ENCODE measurements at regions not wholly inside any gene's neighbourhood (a gene's known extent, or its start where the extent isn't known, plus 50 kb on each side); places are given as distances from the start of the nearest gene placed in this dataset.
"Not testable (repeated sequence)": the region's sequence is repeated elsewhere in the genome, so short reads cannot be mapped to it uniquely, and the experiment has no call there.

DNA sequence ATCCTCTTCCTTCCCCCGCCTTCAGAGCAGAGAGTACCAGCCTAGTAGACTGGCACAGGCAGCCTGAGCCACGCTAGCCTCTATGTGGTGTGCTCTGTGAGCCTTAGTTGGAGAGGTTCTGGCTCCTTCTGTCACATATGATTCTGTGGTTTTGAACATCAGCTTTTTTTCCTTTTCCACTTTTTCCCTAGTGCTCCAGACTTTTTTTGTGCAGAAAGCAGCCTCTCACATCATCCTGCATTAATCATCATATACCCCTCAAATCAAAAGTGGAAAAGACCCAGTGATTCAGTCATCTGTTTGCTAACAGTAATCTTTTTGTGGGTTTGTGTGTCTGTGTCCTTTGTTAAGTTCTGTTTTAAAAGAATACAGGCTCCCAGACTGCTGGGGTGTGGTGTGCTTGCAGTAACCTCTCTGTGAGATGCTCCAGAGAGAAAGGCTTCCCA is 663.9 kb upstream of the RGMB start:
- peak in 1 of 2 donors; percentile 83 for DNase-seq (ENCODE audit: low read depth in 2 of 2)

DNA sequence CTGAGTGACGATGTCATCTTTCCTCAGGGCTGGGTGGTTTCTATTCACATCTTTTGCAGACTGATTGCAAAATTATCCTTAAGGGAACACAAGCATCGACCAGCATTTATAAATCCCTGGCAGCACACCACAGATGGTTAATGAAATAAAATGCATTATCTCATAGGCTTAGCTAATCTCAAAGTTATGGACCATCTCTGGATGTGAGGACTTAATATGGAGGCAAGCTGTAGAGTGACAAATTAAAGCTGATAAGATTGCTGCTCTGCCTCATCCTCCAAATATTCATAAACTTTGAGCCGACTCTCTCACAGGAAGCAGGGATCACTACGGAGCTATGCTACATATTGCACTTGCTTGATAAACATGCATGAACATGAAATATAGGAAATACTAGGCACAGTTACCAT is 663.2 kb upstream of the RGMB start:
- peak in 1 of 2 donors; percentile 77 for DNase-seq (ENCODE audit: low read depth in 2 of 2)

- DNase-seq (ENCODE audit: low read depth in 2 of 2): no peak
These were observed 662.7 kb upstream of the RGMB start for GRCh38 chr5:98110791-98111190.

DNA sequence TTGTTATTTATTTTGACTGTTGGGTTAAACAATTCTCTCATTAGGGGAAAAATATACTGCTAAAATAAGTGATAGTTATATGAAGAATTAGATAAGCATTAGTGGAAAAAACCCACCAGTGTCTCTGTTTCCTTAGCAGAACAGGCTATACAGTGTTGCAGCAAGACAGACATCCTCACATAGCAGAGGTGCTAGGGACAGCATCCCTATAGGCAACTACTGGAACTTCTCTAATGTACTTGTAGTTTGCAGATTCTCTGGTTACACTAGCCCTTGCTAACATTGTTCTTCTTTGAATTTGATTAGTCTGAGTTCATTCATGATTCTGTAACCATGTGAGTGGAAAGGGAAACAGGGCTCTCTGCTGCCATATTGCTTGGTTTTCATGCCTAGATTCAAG is 661.8 kb upstream of the RGMB start:
- DNase-seq (ENCODE audit: low read depth in 2 of 2): peak in 1 of 2 donors; percentile 28

DNA sequence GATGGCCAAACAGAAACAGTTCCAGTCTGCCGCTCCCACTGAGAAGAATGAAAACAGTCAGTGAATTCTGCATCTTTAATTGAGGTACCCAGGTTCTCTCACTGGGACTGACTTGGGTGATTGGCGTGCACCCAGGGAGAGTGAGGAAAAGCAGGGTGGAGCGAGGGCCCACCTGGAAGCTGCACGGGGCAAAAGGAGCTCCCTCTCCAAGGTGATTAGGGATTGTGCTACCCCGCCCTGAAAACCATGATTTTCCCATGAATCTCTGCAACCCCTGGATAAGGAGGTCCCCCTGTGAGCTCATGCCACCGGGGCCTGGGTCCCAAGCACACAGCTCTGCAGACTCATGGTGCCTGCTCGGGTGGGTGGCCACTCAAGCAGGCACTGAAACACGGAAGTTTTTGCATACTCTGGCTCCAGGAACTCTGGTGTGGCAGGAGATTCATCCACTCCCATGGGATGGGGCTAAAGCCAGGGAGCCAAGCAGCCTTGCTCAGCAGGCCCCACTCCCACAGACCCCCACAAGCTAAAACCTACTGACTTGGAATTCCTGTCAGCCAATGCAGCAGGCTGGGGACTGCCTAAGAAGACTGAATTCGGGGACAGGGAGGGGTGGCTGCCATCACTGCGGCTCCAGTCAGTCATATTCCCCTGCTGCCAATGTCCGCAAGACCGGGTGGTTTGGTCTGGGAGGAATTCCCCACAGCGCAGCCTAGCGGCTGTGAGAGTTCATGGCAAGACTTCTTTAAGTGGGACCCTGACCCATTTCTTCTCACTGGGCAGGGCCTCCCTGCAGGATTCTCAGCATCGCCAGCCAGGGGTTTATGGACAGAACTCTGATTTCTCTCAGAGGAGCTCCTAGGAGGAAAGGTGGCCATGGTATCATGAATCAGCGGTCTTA is 652.2 kb upstream of the RGMB start:
- no peak for DNase-seq (ENCODE audit: low read depth in 2 of 2)

DNA sequence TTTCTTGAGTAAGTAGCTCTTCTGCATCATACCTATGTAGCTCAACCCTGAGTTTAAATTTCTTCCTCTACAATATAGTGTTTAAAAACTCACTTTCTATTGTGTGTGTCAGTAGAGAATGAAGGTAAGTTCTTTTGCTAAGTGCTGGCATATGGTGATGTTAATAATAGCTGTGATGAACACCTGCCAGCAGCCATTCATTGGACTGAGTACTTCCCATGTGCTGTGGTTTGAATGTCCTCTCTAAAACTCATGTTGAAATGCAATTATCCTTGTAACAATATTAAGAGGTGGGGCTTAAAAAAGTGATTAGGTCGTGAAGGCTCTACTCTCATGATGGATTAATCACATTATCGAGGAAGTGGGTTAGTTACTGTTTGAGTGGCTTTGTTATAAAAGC is 645.2 kb upstream of the RGMB start:
- no peak for DNase-seq (ENCODE audit: low read depth in 2 of 2)

- DNase-seq (ENCODE audit: low read depth in 2 of 2): no peak
These were observed 644.6 kb upstream of the RGMB start for GRCh38 chr5:98128846-98129245.

DNA sequence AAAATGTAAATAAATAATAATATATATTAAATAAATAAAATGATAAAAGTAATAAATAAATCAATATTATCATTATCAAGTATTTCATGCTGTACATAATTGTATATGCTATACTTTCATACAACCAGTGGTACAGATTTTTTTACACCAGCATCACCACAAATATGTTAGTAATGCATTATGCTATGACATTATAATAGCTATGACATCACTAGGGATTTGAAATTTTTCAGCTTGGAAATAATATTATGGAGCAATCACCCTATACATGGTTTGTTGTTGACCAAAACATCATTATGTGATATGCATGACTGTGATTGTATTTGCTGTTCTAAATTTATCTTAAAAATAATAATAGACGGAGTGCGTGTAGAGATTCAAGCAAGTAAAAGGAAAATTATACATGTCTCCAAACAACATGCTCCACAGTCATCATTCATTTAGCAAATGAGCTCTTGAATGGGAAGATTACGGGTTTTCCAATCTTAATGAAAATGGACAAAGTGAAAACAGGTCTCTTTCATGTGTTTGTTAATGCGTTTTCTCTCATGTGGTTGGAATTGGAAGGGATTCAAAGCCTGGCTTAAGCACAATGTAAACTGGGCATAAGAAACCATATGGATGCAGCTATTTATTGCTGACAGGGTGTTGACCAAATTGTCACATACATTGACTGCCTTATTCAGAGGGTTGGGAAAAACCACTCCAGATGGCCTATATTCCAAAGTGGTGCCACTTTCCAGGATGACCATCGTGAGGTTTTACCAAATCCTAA is 643.0 kb upstream of the RGMB start:
- DNase-seq (ENCODE audit: low read depth in 2 of 2): no peak

- DNase-seq (ENCODE audit: low read depth in 2 of 2): no peak
These were observed 629.3 kb upstream of the RGMB start for GRCh38 chr5:98144116-98144515.

DNA sequence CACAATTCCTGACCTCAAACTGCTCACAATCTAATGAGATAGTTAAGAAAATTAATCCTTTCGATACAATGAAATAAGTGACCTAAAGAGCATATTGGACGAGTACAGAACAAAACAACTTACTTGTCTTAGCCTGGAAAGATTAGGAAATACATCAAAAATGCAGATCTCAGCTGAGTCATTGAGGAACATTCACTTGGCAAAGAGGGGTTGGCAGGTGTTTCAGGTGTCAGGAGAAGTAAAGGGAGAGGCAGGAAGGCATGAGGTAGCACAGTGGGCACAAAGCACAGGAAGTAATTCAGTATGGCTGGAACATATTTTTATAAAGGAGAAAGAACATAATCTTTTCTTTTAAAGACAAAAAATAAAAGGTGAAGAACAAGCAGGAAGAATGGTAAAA is 628.8 kb upstream of the RGMB start:
- no peak for DNase-seq (ENCODE audit: low read depth in 2 of 2)

DNA sequence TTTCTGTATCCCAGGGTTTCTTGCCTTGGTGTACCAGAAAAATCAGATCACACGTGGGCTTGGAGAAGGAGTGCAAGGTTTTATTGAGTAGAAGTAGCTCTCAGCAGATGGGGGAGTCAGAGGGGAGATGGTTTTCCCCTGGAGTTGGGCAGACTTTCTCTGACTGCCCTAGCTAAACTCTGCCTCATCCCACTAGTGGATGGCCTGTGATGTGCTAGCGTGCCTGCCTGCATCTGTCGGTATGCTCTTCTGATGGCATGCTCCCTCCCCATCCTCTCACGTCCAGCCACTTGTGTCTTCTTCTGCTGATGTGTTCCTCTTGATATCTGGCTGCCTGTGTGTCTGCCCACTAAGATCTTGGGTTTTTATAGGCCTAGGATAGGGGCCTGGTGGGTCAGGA is 616.1 kb upstream of the RGMB start:
- no peak for DNase-seq (ENCODE audit: low read depth in 2 of 2)

GRCh38 chr5:98158440-98158839 is 615.0 kb upstream of the RGMB start:
- no peak for DNase-seq (ENCODE audit: low read depth in 2 of 2)

GRCh38 chr5:98163796-98164493 is 609.5 kb upstream of the RGMB start:
- peak in 1 of 2 donors; percentile 38 for DNase-seq (ENCODE audit: low read depth in 2 of 2)

- peak in 1 of 2 donors; percentile 11 for DNase-seq (ENCODE audit: low read depth in 2 of 2)
These were observed 604.6 kb upstream of the RGMB start for GRCh38 chr5:98168871-98169270.

DNA sequence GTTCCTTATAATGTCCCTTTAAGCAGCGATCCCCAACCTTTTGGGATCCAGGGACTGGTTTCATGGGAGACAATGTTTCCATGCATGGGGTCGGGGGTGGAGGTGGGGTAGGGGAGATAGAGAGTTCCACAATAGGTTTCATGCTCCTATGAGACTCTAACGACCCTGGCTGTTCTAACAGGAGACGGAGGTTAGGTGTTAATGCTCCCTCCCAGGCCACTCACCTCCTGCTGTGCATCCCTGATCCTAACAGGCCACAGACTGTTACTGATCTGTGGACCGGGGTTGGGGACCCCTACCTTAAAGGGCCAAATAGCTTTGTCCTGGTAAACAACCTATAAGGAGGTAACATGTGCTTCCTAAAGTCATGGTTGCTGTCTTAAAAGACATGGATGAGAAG is 602.5 kb upstream of the RGMB start:
- DNase-seq (ENCODE audit: low read depth in 2 of 2): no peak

DNA sequence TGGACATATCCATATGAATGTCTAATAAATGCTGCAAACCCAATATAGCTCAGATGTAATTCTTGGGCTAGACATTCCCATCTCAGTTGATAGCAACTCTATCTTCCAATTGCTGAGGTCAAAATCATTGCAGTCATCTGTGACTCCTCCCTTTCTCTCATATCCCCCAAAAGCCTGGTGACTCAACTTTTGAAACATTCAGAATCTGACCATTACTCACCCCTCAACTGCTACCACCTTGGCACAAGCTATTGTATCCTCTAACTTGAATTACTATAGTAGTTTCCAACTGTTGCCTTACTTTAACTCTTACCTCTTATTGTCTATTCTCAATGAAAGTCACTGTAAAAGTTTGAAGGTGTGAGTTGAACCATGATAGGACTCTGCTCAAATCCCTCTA is 600.1 kb upstream of the RGMB start:
- DNase-seq (ENCODE audit: low read depth in 2 of 2): peak in 1 of 2 donors; percentile 64

DNA sequence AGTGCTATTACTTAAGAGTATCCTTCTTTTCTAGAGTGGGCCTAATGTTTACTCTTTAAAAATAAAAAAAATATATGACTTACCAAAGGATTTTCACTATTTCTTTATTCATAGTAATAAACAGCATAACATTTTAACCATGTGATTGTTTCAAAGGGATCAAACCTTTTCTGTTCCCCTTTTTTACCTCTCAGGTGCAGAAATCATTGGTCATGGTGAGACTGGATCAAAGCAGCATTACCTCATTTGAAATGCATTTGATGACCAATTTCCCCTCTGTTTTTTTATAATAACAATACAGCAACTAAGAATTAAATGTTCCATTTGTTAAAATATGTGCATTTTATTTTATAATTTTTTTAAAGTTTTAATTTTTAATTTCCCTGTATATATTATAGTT is 598.0 kb upstream of the RGMB start:
- peak in 1 of 2 donors; percentile 8 for DNase-seq (ENCODE audit: low read depth in 2 of 2)

DNA sequence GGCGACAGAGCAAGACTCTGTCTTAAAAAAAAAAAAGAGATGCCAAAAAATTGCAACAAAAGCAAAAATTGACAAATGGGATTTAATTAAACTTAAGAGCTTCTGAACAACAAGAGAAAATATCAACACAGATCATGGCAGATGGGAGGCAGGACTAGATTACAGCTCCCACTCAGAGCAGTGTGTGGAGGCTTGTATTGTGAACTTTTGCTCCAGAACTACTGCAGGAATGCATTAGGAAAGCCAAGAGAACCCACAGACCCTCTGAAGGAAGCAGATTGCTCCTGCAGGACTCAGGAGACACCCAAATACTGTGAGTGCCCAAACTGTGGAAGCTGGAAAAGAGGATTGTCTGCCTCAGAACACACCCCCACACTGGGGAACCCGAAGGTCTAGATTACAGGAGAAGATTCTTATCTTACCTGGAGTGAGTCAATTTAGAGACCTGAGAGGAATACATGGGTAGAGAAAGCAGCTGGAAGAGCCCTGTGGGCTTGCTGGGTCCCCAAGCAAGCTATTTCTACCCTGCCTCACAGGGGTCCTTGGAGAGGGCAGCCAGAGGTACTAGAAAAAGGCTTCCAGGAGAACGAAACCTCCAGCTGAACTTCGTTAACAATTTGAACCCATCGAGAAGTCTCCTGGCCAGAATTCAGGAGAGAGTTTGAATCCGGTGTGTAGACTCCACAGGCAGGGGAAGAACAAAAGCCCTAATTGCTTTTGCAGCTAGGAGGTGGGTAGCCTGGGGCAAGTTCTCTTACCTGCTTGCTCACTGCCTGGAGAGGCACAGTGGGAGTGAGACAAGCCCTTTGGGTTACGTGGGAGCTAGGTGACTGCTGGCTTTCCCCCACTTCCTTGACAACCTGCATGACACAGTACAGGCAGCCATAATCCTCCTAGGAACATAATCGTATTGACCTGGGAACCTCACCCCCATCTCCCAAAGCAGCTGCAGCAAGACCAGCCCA is 593.4 kb upstream of the RGMB start:
- no peak for DNase-seq (ENCODE audit: low read depth in 2 of 2)

GRCh38 chr5:98186128-98186527 is 587.3 kb upstream of the RGMB start:
- DNase-seq (ENCODE audit: low read depth in 2 of 2): no peak

DNA sequence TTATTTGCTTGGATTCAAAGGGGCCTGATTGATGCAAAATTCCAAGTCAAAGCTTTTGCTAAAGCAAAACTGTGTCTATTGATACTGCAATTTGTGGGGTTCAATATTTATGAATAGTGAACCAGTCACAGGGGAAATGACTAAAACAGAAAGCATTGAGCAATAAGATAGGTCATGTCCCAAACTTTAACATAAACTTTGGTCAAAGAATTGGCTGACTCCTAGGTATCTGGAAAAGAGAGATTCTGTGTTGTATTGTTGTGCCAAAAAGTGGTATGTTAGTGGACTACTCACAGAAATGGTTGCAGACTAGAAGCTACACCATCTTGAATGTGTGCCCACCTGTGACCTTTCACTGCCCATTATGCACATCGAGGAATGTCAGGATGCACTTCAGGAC is 585.5 kb upstream of the RGMB start:
- DNase-seq (ENCODE audit: low read depth in 2 of 2): peak in 1 of 2 donors; percentile 14

- not testable (repeated sequence) for DNase-seq (ENCODE audit: low read depth in 2 of 2)
These were observed 583.1 kb upstream of the RGMB start for GRCh38 chr5:98190344-98190743.
